ENCODE measurements at regions not wholly inside any gene's neighbourhood (a gene's known extent, or its start where the extent isn't known, plus 50 kb on each side); places are given as distances from the start of the nearest gene placed in this dataset.
A peak's percentile ranks its signal among the peaks of the same experiment; 100 is the strongest.
"Not testable (repeated sequence)": the region's sequence is repeated elsewhere in the genome, so short reads cannot be mapped to it uniquely, and the experiment has no call there.

DNA sequence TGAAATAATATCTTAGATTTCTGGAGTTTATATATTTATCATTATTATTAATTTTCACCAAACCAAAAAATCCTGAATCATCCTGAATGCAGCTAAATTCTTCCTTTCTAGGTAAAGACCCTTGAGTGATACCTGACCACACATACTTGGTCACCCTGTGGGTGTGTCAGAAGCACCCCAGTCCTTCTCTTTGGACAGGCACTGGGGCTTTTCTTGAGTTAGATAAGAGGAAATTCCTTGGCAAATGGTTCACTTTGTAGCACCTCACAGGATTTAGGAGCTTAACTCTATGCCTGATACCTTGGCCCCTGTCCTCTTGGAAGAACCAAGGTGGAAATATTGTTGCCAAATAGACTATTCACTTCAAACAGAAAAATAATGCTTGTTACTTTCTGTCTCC lies 69.6 kb upstream of the PNPLA4 start:
- no peak overlapping the region for H3K27ac Mint-ChIP-seq
- peaks cover 6% of the 10 kb centered on the region for H3K9me3 Mint-ChIP-seq
- peaks cover 3% of the 10 kb centered on the region for H3K27me3 Mint-ChIP-seq (ENCODE audit: low read depth, poor library complexity)
- TF ChIP-seq, protein P1, sequence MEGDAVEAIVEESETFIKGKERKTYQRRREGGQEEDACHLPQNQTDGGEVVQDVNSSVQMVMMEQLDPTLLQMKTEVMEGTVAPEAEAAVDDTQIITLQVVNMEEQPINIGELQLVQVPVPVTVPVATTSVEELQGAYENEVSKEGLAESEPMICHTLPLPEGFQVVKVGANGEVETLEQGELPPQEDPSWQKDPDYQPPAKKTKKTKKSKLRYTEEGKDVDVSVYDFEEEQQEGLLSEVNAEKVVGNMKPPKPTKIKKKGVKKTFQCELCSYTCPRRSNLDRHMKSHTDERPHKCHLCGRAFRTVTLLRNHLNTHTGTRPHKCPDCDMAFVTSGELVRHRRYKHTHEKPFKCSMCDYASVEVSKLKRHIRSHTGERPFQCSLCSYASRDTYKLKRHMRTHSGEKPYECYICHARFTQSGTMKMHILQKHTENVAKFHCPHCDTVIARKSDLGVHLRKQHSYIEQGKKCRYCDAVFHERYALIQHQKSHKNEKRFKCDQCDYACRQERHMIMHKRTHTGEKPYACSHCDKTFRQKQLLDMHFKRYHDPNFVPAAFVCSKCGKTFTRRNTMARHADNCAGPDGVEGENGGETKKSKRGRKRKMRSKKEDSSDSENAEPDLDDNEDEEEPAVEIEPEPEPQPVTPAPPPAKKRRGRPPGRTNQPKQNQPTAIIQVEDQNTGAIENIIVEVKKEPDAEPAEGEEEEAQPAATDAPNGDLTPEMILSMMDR (IDR thresholded peaks at IDR 0.05), result no peak
- H3K4me3 Mint-ChIP-seq, result no peak overlapping the region
- H3K4me1 Mint-ChIP-seq, result peaks cover 6% of the 10 kb centered on the region
- H3K36me3 Mint-ChIP-seq (ENCODE audit: low read depth), result no peaks in the 10 kb centered on the region
- DNase-seq, result no peak

DNA sequence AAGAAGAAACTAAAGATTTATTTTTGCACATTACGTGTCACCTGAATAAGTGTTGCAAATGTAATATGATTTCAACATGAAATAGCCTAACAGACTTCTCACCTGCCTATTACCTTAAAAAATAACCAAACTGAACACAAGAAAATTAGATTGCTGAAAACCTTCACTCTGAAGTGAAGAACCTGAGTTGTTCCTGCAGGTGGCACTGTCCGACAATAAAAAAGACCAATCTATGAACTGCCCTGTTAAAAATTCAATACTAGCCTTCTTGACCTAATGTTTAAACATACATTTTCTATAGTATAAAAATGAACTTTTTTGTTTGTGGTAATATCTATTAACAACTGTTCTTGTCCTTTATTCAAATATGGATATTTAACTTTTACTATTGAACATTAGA lies 69.2 kb upstream of the PNPLA4 start:
- H3K4me1 Mint-ChIP-seq, result peaks cover 6% of the 10 kb centered on the region
- H3K27ac Mint-ChIP-seq, result no peak overlapping the region

DNA sequence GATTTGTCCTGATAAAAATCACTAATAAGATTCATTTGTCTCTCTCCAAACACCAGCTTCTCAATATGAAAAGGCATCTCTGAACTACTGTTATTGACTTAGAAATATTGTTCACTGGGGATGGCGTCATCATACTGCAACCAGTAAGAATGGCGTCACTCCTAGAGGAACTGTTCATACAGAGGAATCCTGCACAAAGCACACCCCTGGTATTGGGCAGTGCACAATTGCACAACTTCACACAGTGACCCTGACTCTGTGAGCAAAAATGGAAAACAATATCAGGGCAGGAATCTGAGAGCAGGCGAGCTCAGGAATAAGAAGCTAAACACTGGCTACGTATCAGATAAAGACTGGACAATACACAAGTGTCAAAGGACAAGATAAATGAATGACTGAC lies 66.7 kb upstream of the PNPLA4 start:
- Mint-ChIP-seq H3K9me3 (peaks cover 7% of the 10 kb centered on the region), H3K27ac (no peak overlapping the region), H3K36me3 (ENCODE audit: low read depth) (peaks cover under 1% of the 10 kb centered on the region), H3K4me3 (no peak overlapping the region), H3K27me3 (ENCODE audit: low read depth, poor library complexity) (peaks cover 3% of the 10 kb centered on the region), H3K4me1 (peaks cover 6% of the 10 kb centered on the region)
- DNase-seq, result no peak
- TF ChIP-seq, protein P1 (IDR thresholded peaks at IDR 0.05), result no peak

More for the DNA sequence above, 69.2 kb upstream of the PNPLA4 start:
- no peaks in the 10 kb centered on the region for H3K36me3 Mint-ChIP-seq (ENCODE audit: low read depth)
- peak; percentile 43 for DNase-seq
- H3K27me3 Mint-ChIP-seq (ENCODE audit: low read depth, poor library complexity), result peaks cover 3% of the 10 kb centered on the region
- TF ChIP-seq, protein P1 (IDR thresholded peaks at IDR 0.05), result peak; percentile 71
- peaks cover 6% of the 10 kb centered on the region for H3K9me3 Mint-ChIP-seq
- no peak overlapping the region for H3K4me3 Mint-ChIP-seq

DNA sequence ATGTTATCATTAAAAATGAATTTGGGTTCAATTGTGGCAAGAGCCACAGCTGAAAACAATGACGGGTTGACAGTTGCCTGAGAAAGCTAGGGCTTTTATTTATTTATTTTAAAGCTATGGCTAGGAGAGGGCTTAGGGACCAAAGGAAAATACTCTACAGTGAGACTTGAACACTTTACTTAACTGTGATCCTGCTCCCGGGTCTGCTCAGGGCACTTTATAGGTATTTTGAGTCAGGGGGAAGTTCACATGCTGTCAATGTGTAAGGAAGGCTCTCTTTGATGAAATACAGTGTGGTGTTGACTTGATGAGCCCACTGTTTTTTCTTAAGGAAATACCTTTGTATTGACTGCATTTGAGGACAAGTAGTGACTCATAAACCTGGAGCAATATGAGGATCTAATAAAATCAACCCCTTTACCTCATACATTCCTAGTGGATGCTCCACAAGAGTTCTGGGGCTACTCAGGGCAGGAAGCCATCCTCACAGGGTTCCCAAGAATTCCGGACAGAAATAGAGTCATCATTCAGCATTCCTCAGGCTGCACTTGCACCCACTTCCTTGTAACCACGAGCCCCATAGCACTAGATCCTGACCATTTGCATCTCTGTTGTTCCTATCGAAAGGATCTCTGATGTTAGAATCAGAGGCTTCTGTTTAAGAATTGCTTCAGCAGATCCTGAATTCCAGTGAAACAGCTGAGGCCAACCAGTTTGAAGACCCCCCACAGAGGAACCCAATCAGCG lies 61.0 kb upstream of the PNPLA4 start:
- H3K27me3 Mint-ChIP-seq (ENCODE audit: low read depth, poor library complexity); H3K9me3 Mint-ChIP-seq; DNase-seq; H3K4me3 Mint-ChIP-seq; H3K36me3 Mint-ChIP-seq (ENCODE audit: low read depth); H3K4me1 Mint-ChIP-seq; H3K27ac Mint-ChIP-seq: not testable (repeated sequence)

DNA sequence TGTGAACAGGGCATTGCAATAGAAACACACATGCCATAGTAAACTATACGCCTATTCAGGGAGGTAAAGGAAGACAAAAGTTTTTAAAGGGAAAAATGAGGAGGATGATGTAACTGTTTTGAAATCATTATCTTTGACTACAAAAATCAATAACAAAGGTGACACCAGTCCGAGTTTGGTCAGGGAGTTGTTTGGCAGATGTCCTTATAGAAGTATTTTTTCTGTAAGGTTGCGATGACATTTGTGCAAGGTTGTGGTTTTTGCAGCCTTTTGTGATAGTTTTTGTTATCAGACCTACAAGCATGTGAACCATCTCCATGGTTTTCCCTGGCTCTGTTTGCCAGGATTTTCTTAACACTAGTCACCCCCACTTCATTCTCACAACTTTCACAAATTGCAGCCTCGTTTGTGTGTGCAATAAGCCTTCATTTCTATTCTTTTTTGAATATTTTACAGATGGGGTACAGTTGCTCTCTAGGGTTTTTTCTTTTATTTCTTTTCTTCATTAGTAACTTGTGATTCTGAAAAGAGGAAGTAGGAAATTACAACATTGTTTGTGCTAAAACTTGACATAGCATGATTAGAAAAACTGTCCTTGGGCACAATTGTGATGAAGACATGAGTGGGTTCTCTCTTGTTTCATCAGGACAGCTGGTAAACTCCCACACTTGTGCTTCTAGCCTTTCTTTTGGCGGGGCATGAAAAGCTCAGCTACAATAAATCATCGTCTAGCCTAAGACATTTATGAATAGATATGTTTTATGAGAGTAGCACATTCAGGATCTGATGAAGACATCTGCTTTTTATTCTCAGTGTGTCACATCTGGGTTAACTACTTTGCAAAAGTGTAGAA lies 60.2 kb upstream of the PNPLA4 start:
- TF ChIP-seq, protein P1 (IDR thresholded peaks at IDR 0.05), result no peak
- Mint-ChIP-seq H3K36me3 (ENCODE audit: low read depth) (peaks cover 4% of the 10 kb centered on the region), H3K27me3 (ENCODE audit: low read depth, poor library complexity) (no peaks in the 10 kb centered on the region), H3K27ac (no peak overlapping the region), H3K9me3 (peaks cover 6% of the 10 kb centered on the region), H3K4me1 (peaks cover 5% of the 10 kb centered on the region), H3K4me3 (no peak overlapping the region)
- no peak for DNase-seq

DNA sequence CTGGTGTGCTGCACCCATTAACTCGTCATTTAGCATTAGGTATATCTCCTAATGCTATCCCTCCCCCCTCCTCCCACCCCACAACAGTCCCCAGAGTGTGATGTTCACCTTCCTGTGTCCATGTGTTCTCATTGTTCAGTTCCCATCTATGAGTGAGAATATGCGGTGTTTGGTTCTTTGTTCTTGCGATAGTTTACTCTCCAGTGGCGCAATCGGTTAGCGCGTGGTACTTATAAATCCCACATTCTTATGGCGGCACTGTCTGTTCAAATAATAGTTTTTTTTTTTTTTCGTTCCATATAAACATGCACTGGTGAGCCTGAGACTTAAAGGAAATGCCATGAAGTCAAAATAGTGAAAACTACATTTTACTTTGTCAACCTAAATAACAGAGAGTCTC lies 59.5 kb upstream of the PNPLA4 start:
- not testable (repeated sequence) for H3K4me1 Mint-ChIP-seq; H3K36me3 Mint-ChIP-seq (ENCODE audit: low read depth); DNase-seq; H3K9me3 Mint-ChIP-seq; H3K27ac Mint-ChIP-seq; H3K27me3 Mint-ChIP-seq (ENCODE audit: low read depth, poor library complexity); H3K4me3 Mint-ChIP-seq

Data from nephron progenitor cell (in vitro differentiated cells).